AG09319 (cell line): ENCODE measurements at regions not wholly inside any gene's neighbourhood (a gene's known extent, or its start where the extent isn't known, plus 50 kb on each side); places are given as distances from the start of the nearest gene placed in this dataset.

Experiments used
- DNase-seq: peaks from one replicate; pipeline ENCODE4 v3.0.0-alpha.2; 2010; ENCODE audit warnings: low read depth; ENCODE audit errors: extremely low read depth
- CTCF ChIP-seq: IDR thresholded peaks from 2 replicates; pipeline ENCODE4 v1.5.1; 2011; ENCODE audit warnings: low read depth, mild to moderate bottlenecking, inconsistent platforms, low read length, moderate library complexity

GRCh38 chr6:150661216-150662007 is 61.7 kb downstream of the PLEKHG1 start:
- no peak for TF ChIP-seq CTCF

GRCh38 chr6:150662814-150663213 is 63.1 kb downstream of the PLEKHG1 start:
- DNase-seq, result no peak
- TF ChIP-seq CTCF, result no peak

More at GRCh38 chr6:150661216-150662007, 61.7 kb downstream of the PLEKHG1 start:
- DNase-seq, result no peak

GRCh38 chr6:150664091-150664490 is 64.4 kb downstream of the PLEKHG1 start:
- no peak for DNase-seq
- TF ChIP-seq CTCF, result no peak

GRCh38 chr6:150666071-150666470 is 66.4 kb downstream of the PLEKHG1 start:
- DNase-seq, result no peak
- no peak for TF ChIP-seq CTCF

- TF ChIP-seq CTCF, result no peak
Measured at GRCh38 chr6:150667359-150667758, 67.7 kb downstream of the PLEKHG1 start.

GRCh38 chr6:150667977-150668716 is 68.5 kb downstream of the PLEKHG1 start:
- peak; percentile 22 for TF ChIP-seq CTCF
- DNase-seq, result peak; percentile 38

More at GRCh38 chr6:150667359-150667758, 67.7 kb downstream of the PLEKHG1 start:
- no peak for DNase-seq

- TF ChIP-seq CTCF, result no peak
- DNase-seq, result no peak
Measured at GRCh38 chr6:150668900-150669302, 69.2 kb downstream of the PLEKHG1 start.
